NOMO-1 (cell line): ENCODE measurements at regions not wholly inside any gene's neighbourhood (a gene's known extent, or its start where the extent isn't known, plus 50 kb on each side); places are given as distances from the start of the nearest gene placed in this dataset.
"Not testable (repeated sequence)": the region's sequence is repeated elsewhere in the genome, so short reads cannot be mapped to it uniquely, and the experiment has no call there.

Experiments
- DNase-seq, 2 experiments: peaks; one replicate each; lab custom pipeline; 2025; ENCODE audit not compliant: unreplicated experiment in 2 of 2; lab: John Stamatoyannopoulos, UW

DNA sequence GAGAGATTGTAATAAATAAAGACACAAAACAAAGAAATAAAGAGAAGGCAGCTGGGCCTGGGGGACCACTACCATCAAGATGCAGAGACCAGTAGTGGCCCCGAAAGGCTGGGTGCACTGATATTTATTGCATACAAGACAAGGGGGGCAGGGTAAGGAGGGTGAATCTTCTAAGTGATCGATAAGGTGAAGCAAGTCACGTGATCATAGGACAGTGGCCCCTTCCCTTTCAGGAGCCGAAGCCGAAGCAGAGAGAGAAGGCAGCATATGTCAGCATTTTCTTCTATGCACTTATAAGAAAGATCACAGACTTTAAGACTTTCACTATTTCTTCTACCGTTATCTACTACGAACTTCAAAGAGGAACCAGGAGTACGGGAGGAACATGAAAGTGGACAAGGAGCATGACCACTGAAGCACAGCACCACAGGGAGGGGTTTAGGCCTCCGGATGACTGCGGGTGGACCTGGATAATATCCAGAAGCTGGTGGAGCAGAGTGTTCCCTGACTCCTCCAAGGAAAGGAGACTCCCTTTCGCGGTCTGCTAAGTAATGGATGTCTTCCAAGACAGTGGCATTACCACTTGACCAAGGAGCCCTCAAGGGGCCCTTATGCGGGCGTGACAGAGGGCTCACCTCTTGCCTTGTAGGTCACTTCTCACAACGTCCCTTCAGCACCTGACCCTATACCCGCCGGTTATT lies 126.4 kb downstream of the RBM46 start:
- not testable (repeated sequence) for DNase-seq

GRCh38 chr4:154908168-154908567 lies 127.1 kb downstream of the RBM46 start:
- no peak for DNase-seq

GRCh38 chr4:154911097-154911496 lies 130.0 kb downstream of the RBM46 start:
- no peak for DNase-seq

DNA sequence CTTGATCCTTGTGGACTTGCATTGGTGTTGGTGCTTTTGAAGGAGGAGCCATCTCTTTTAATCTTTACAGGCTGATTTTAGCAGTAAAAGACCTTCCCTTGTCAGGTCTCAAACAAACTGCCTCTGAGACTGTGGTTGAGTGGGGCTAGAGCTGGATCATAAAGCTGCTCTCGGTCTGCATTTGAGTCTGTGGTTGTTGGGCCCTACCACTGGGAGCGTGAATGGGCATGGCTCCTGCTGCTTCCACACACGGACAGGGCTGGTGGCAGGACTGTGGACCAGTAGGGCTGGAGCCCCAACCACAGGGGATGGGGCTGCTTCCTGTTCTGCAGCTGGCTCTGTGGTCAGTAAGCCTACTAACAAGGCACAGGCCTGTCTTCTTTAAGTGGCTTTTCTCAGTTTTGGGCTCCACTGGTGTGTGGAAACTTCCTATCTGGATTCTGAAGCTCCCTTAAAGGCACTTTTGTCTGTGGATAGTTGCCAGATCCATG lies 130.6 kb downstream of the RBM46 start:
- DNase-seq, result no peak

- no peak for DNase-seq
These were observed 135.0 kb downstream of the RBM46 start for GRCh38 chr4:154916068-154916467.

GRCh38 chr4:154927126-154927680 lies 146.1 kb downstream of the RBM46 start:
- no peak for DNase-seq

DNA sequence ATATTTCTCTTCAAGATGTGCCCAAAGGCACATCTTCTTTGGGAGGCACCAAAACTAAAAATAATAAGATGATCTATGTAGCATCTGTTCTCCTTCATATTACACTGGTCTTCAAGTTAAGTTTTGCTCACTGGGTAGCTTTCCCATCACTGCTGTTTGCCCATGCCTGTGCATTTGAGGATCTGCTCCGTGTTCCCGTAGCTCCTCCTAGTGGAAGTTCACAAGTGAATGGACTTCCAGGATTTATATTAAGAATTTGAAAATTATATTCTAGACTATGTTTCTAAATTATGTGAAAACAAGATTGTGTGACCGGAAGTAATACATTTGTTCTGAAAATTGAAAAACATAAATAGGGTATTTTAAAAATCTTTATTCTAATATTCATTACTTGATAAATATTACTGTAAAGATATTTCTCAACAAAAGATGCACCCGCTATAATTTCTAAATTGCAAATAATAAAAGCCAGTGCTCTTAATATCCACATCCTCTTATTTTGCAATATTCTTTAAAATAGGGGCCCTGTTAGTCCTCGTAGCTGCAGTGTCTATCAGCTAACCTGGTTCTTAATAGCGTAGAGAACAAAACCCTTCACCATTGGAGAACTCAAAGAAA lies 147.7 kb downstream of the RBM46 start:
- DNase-seq, result no peak

- DNase-seq, result no peak
These were observed 155.8 kb downstream of the RBM46 start for GRCh38 chr4:154936873-154937272.

DNA sequence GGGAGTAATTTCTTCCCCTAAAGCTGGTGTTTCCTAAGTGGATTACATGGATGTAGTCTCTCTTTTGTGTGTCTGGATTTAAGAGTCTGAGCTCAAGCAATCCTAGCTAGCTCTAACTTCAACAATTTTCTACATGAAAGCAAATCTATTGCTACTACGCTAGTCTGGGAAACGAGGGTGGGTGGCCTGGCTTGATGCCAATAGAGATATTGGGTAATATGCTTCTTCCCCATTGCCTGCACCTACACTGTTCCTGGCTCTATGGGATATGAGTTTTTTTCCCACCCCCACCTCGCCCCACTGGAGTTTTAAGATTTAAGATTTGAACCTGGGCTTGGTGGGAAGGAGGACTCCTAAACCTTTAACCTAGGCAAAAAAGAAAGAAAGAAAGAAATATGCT lies 158.8 kb downstream of the RBM46 start:
- no peak for DNase-seq

GRCh38 chr4:154942176-154942575 lies 161.1 kb downstream of the RBM46 start:
- no peak for DNase-seq

DNA sequence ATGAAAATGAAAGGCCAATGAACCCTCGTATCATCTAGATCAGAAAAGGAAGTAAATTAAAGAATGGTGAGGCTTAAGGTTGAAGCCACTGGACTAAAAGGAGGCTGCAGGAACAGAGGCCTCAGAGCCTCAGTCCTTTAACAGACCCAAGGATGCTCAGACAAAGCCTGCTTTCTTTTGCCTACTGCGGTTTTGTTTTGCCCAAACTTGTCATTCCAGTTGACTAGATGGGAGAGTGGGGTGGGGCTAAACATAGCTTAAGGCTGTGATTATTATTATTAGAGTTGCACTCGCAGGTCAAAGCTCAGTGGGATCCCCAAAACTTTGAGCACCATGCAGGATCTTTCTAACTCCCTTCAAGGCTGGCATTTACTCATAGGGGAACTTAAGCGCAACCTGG lies 163.9 kb downstream of the RBM46 start:
- DNase-seq, result no peak

DNA sequence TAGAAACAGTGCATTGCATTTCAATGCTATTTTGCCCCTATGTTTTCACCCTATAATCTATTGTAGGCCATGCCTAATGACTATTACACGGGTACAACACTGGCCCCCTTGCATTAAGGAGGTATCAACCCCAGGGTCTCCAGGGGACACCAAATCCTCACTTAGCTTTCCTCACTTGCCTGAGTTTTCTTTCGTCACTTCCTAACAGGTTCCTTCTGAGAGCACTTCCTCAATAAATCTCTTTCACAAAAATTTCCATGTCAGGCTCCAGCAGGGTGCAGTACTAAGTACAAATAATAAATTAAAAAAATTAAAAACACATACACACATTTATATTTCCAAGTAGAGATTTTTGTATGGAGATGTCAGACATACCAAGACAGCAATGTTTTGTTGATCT lies 165.0 kb downstream of the RBM46 start:
- DNase-seq, result no peak

- DNase-seq, result no peak
These were observed 172.6 kb downstream of the RBM46 start for GRCh38 chr4:154953691-154954090.

DNA sequence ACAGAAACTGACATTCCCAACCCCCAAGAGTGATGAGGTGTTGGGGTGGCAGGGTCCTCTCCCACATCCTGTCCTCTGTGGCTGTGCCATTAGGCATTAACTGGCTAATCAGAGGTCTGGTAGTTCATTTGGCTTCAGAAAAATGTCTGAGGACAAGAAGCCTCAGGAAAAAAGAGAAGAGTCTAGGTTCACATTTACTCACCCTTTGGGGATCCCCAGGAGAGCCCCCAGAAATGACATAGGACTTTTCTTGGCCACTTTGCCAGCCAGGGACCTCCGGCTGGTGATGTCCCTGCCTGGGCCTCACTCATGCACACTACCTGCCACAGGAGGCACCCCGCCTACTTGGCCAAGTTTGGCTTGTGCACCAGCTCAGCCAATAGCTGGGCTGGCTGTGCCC lies 173.0 kb downstream of the RBM46 start:
- DNase-seq, result no peak

DNA sequence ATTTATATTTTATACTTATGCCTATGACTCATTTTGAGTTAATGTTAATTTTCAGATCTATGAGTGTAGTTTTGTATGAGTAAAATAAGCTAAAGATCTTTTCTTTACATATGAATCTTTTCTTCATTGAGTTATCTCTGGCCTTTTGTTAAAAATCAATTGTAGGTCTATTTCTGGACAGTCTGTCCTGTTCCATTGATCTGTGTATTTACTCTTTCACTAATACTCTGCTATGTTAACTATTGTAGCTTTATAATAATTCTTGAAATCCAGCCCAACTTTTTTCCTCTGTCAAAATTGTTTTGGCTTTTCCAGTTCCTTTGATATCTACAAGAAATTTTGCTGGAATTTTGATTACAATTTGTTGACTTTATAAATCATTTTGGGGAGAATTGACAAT lies 177.0 kb downstream of the RBM46 start:
- DNase-seq, result no peak

DNA sequence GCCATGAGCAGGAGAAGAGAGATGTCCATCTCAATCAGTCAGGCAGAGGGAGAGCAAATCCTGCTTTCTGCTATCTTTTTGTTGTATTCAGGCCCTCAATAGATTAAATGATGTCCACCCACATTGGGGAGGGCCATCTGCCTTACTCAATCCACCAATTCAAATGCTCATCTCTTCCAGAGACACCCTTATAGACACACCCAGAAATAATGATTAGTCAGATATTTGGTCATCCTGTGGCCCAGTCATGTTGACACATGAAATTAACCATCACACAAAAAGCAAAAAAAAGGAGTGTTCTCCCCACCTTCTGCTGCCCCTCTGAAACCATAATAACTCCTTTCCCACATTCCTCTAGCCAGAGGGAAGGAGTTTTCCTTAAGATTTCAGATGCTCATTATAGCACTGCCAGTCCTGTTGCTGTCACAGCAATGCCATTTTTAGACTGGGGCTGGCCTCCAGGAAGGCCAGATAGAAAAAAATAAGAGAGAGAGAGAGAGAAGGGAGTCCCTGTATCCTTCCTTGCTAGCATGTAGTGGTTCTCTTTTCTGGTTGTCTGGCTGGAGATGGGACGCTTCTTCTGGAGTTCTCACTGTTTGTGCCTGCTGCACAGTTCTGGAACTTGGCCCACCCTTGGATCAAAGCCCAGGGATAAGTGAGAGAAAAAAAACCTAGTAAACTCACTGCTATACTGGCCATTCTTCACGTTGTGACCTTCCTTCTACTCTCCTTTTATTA lies 177.7 kb downstream of the RBM46 start:
- no peak for DNase-seq

GRCh38 chr4:154959756-154960155 lies 178.7 kb downstream of the RBM46 start:
- DNase-seq, result no peak

DNA sequence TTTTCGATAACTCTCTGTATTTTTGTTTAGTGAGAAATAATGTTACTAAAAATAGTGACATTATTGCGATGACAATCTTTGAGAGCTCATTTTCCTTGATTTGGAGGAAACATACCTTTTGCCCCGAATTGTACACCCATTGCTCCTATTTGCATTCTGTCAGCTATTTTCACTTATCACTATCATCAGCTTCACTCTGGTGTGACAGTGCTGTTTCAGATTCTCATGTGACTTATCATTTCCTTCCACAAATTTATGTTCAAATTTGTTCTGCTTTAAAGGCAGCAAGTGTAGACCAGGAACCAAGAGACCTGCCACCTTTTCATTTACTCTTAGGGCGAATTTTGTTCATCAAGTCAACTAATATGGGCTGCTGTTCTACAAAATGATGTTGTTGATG lies 179.4 kb downstream of the RBM46 start:
- DNase-seq, result no peak

DNA sequence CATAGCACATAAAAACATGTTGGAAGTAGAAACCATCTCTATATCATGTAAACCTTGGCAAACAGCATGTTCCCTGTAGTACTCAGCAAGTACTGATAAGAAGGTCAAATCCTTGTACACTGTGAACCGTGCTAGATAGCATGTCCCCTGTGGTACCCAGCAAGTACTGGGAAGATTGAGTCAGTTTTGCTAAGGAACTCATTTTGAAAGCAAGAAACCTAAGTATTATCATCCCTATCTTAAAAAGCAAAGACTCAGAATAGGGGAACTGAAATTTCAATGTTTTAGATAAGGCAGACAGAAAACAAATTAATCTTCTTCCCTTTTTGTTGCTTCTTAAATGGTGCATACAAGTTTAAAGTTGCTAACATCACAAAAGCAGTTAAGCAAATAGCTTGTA lies 180.2 kb downstream of the RBM46 start:
- DNase-seq, result no peak

GRCh38 chr4:154973244-154974035 lies 192.4 kb downstream of the RBM46 start:
- DNase-seq, result no peak

DNA sequence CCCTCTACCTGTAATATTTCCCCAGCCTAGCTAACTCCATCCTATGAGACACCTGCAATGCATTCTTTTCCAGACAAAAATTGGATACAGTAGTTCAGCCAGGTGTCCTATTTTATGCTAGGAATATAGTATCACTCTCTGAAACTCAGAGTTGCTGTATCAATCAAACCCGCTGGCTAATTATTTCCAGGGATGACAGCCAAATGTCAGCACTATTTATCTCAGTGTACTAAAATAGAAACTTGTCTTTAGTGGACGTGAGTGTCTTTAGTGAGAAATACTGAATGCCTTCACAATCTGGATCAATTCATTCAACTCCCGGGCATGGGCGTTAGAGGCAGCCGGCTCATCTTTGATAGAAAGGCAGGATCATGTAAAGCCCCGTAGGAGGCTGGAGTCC lies 196.2 kb downstream of the RBM46 start:
- no peak for DNase-seq
